Hepatocyte (in vitro differentiated cells): ENCODE measurements at regions not wholly inside any gene's neighbourhood (a gene's known extent, or its start where the extent isn't known, plus 50 kb on each side); places are given as distances from the start of the nearest gene placed in this dataset.

Experiments
- DNase-seq: peaks from one replicate; pipeline ENCODE4 v3.0.0-alpha.2; 2016; ENCODE audit warnings: low spot score
- H2AFZ ChIP-seq: fragments of 200-600 bp; sonication (generic); 2 replicates; pipeline ENCODE4 v1.6.0; 2016; ENCODE audit warnings: antibody characterized with exemption, mild to moderate bottlenecking
- H3K27ac ChIP-seq: fragments of 200-600 bp; sonication (generic); 2 replicates; pipeline ENCODE4 v1.5.1; 2016; ENCODE audit warnings: mild to moderate bottlenecking
- H3K27me3 ChIP-seq: fragments of 200-600 bp; sonication (generic); 2 replicates; pipeline ENCODE4 v1.6.1; 2016
- H3K36me3 ChIP-seq: fragments of 200-600 bp; sonication (generic); replicated peaks from 2 replicates; pipeline ENCODE4 v1.5.1; 2016; ENCODE audit warnings: low read depth; ENCODE audit not compliant: insufficient read depth
- H3K4me1 ChIP-seq: fragments of 200-600 bp; sonication (generic); 2 replicates; pipeline ENCODE4 v1.5.1; 2016; ENCODE audit warnings: mild to moderate bottlenecking, moderate library complexity; ENCODE audit not compliant: insufficient read depth
- H3K4me2 ChIP-seq: fragments of 200-600 bp; sonication (generic); 2 replicates; pipeline ENCODE4 v1.6.0; 2016
- H3K4me3 ChIP-seq: fragments of 200-600 bp; sonication (generic); 2 replicates; pipeline ENCODE4 v1.5.1; 2016; ENCODE audit warnings: mild to moderate bottlenecking
- H3K79me2 ChIP-seq: fragments of 200-600 bp; sonication (generic); 2 replicates; pipeline ENCODE4 v1.6.0; 2017; ENCODE audit warnings: mild to moderate bottlenecking
- H3K9me2 ChIP-seq: fragments of 200-600 bp; sonication (generic); replicated peaks from 2 replicates; pipeline ENCODE4 v1.6.0; 2017; ENCODE audit warnings: mild to moderate bottlenecking; ENCODE audit not compliant: insufficient read depth
- H3K9me3 ChIP-seq: fragments of 200-600 bp; sonication (generic); 2 replicates; pipeline ENCODE4 v1.5.1; 2016; ENCODE audit warnings: low read depth, mild to moderate bottlenecking
- H4K20me1 ChIP-seq: fragments of 200-600 bp; sonication (generic); 2 replicates; pipeline ENCODE4 v1.6.0; 2016; ENCODE audit warnings: mild to moderate bottlenecking; ENCODE audit not compliant: insufficient read depth, poor library complexity, severe bottlenecking
- CTCF ChIP-seq: fragments of 200-600 bp; sonication (generic); IDR thresholded peaks from 2 replicates; pipeline ENCODE4 v1.5.1; 2016; ENCODE audit warnings: antibody characterized with exemption, mild to moderate bottlenecking; ENCODE audit not compliant: poor library complexity
- EZH2 ChIP-seq: fragments of 200-600 bp; sonication (generic); IDR thresholded peaks from 2 replicates; pipeline ENCODE4 v1.6.1; 2016; ENCODE audit warnings: antibody characterized with exemption, mild to moderate bottlenecking, borderline replicate concordance
- EZH2phosphoT487 ChIP-seq: fragments of 200-600 bp; sonication (generic); IDR thresholded peaks from one replicate; pipeline ENCODE4 v1.6.1; 2018; ENCODE audit warnings: antibody characterized with exemption, mild to moderate bottlenecking, low read depth, moderate library complexity; ENCODE audit not compliant: unreplicated experiment, severe bottlenecking
- WGBS: methylation state at CpG from one replicate; pipeline ENCODE4 v1.1.6; 2016; ENCODE audit warnings: low lambda C conversion rate; ENCODE audit errors: missing lambda C conversion rate; 5-methylcytosine and 5-hydroxymethylcytosine counted together

GRCh38 chr2:136291871-136292270 is 173.9 kb upstream of the CXCR4 start:
- DNase-seq: no peak
- no peaks in the 10 kb centered on the region for H3K9me2 ChIP-seq
- TF ChIP-seq EZH2 (no peak), CTCF (no peak), EZH2phosphoT487 (no peak)
- no peak overlapping the region for H3K4me3 ChIP-seq
- H3K4me2 ChIP-seq: no peak overlapping the region
- no peaks in the 10 kb centered on the region for H3K27me3 ChIP-seq
- H2AFZ ChIP-seq: no peak overlapping the region
- no peaks in the 10 kb centered on the region for H3K9me3 ChIP-seq
- H3K79me2 ChIP-seq: no peaks in the 10 kb centered on the region
- H3K27ac ChIP-seq: no peak overlapping the region
- 88% methylated on average over 4 of the region's 4 CpGs for WGBS
- H4K20me1 ChIP-seq: no peaks in the 10 kb centered on the region
- no peaks in the 10 kb centered on the region for H3K36me3 ChIP-seq
- no peaks in the 10 kb centered on the region for H3K4me1 ChIP-seq

DNA sequence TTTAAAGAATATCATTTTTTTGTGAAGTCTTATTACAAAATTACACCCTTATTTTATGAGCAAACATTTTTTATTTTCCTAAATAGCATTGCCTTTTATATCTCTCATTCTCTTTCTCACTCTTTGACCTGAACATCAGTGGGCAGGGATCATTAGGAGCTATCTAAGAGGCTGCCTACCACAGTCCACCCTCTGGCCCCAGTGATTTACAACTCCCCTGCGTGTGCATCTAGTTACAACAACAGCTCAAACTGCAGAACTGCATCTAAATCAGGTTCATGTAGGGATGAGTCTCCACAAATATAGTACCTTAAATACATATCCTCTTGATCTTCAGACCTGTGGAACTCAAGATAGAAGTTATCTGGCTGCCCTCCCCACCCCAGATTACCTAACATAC is 172.4 kb upstream of the CXCR4 start:
- H4K20me1 ChIP-seq: no peaks in the 10 kb centered on the region
- no peak for DNase-seq
- H3K4me3 ChIP-seq: no peak overlapping the region
- WGBS: 68% methylated on average over 1 of the region's 1 CpG
- H3K79me2 ChIP-seq: no peaks in the 10 kb centered on the region
- no peaks in the 10 kb centered on the region for H3K4me1 ChIP-seq
- H3K4me2 ChIP-seq: no peak overlapping the region
- no peaks in the 10 kb centered on the region for H3K9me3 ChIP-seq
- H3K9me2 ChIP-seq: no peaks in the 10 kb centered on the region
- H3K36me3 ChIP-seq: no peaks in the 10 kb centered on the region
- H3K27ac ChIP-seq: no peak overlapping the region
- TF ChIP-seq CTCF (no peak), EZH2 (no peak), EZH2phosphoT487 (no peak)
- H2AFZ ChIP-seq: no peak overlapping the region
- H3K27me3 ChIP-seq: no peaks in the 10 kb centered on the region

- Histone ChIP-seq H3K36me3 (no peaks in the 10 kb centered on the region), H3K9me2 (no peaks in the 10 kb centered on the region), H3K9me3 (no peaks in the 10 kb centered on the region), H3K27ac (no peak overlapping the region), H3K79me2 (no peaks in the 10 kb centered on the region), H3K4me1 (no peaks in the 10 kb centered on the region), H2AFZ (no peak overlapping the region), H3K4me2 (no peak overlapping the region), H3K4me3 (no peak overlapping the region), H4K20me1 (no peaks in the 10 kb centered on the region), H3K27me3 (no peaks in the 10 kb centered on the region)
- no peak for DNase-seq
- WGBS: 91% methylated on average over 6 of the region's 6 CpGs
- no peak for TF ChIP-seq EZH2
- TF ChIP-seq CTCF: no peak
- TF ChIP-seq EZH2phosphoT487: no peak
These were observed 170.3 kb upstream of the CXCR4 start for GRCh38 chr2:136288249-136288648.

DNA sequence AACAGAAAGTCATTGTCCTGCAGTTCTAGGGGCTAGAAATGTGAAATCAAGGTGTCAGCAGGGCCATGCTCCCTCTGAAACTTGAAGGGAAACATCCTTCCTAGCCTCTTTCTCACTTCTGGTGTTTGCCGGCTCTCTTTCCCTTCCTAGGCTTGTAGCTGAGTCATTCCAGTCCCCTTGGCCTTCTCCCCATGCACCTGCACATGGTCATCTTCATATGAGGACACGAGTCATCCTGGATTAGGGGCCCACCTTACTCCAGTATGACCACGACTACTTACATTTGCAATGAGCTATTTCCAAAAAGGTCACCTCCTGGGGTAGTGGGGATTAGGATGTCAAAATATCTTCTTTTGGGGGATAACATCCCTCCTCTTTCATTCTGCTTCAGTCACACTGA is 168.5 kb upstream of the CXCR4 start:
- DNase-seq: no peak
- WGBS: 74% methylated on average over 3 of the region's 3 CpGs

More for the DNA sequence above, 168.5 kb upstream of the CXCR4 start:
- TF ChIP-seq EZH2 (no peak), CTCF (no peak), EZH2phosphoT487 (no peak)
- H3K27me3 ChIP-seq: no peaks in the 10 kb centered on the region
- H3K4me2 ChIP-seq: no peak overlapping the region
- no peaks in the 10 kb centered on the region for H3K36me3 ChIP-seq
- H3K4me3 ChIP-seq: no peak overlapping the region
- no peaks in the 10 kb centered on the region for H3K79me2 ChIP-seq
- H3K27ac ChIP-seq: no peak overlapping the region
- no peaks in the 10 kb centered on the region for H3K4me1 ChIP-seq
- no peaks in the 10 kb centered on the region for H3K9me2 ChIP-seq
- no peak overlapping the region for H2AFZ ChIP-seq
- no peaks in the 10 kb centered on the region for H4K20me1 ChIP-seq
- H3K9me3 ChIP-seq: no peaks in the 10 kb centered on the region
